ENCODE measurements at regions not wholly inside any gene's neighbourhood (a gene's known extent, or its start where the extent isn't known, plus 50 kb on each side); places are given as distances from the start of the nearest gene placed in this dataset.

DNA sequence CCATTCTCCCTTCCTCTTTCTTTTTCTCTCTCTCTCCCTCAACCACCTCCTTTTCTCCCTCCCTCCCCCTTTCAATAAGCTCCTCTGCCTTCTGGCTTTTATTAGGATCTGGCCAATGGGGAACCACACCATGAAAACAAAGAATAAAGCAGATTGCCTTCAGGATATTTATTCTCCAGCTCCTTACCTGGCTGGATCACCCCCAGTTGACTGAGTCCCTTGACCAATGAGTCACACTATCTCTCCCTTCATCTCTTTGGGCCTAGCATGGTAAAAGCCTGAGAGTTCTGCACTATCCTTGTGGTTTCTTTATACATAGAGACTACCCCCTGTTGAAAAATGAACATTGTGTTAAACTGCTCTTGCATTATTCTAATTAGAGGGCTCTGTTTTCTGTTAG, 476.8 kb downstream of the EPHA7 start:
- H2AK5ac ChIP-seq (ENCODE audit: low read depth, low read length) = no peak overlapping the region
- POLR2A ChIA-PET (ENCODE audit: partially characterized antibody) = interaction anchor here (0.6 kb wide), 1 partner anchor 99 kb away, joined by 3 read pairs; no protein-coding TSS in a partner anchor
- DNase-seq (ENCODE audit: low read depth in 1 of 2, low spot score in 2 of 2) (no peak), FAIRE-seq (no peak)
- H3K56ac ChIP-seq (replicated peaks; ENCODE audit: insufficient read length, low read depth, low read length) = no peak overlapping the region
- no peak overlapping the region for H3K14ac ChIP-seq (ENCODE audit: insufficient read length)
- no peak overlapping the region for H2AFZ ChIP-seq (ENCODE audit: low read length)
- no peak overlapping the region for H2BK15ac ChIP-seq (ENCODE audit: low read length)
- no peaks in the 10 kb centered on the region for H3K27me3 ChIP-seq (replicated peaks in 1 of 4; ENCODE audit: control insufficient read depth in 3 of 4, extremely low read depth in 1 of 4, insufficient read depth in 3 of 4, low read length in 3 of 4)
- H4K91ac ChIP-seq (replicated peaks; ENCODE audit: insufficient read length, low read length) = no peak overlapping the region
- no peaks in the 10 kb centered on the region for H3K79me2 ChIP-seq (ENCODE audit: control insufficient read depth in 1 of 2, insufficient read depth in 2 of 2, low read length in 2 of 2)
- no peaks in the 10 kb centered on the region for H3K23me2 ChIP-seq (ENCODE audit: low read depth, low read length)
- CTCF ChIA-PET (ENCODE audit: partially characterized antibody) = interaction anchor here (1.3 kb wide), 1 partner anchor 106 kb away, joined by 3 read pairs; no protein-coding TSS in a partner anchor
- H2BK120ac ChIP-seq (replicated peaks; ENCODE audit: low read depth, low read length) = no peak overlapping the region
- no peaks in the 10 kb centered on the region for H3K4me1 ChIP-seq (replicated peaks in 1 of 4; ENCODE audit: control insufficient read depth in 3 of 4, insufficient read depth in 4 of 4, low read length in 3 of 4)
- no peak overlapping the region for H3K18ac ChIP-seq (ENCODE audit: extremely low read depth, low read length)
- H4K20me1 ChIP-seq (replicated peaks in 1 of 2; ENCODE audit: control insufficient read depth in 1 of 2, insufficient read depth in 2 of 2, low read length in 2 of 2) = no peaks in the 10 kb centered on the region
- no peaks in the 10 kb centered on the region for H3K79me1 ChIP-seq (ENCODE audit: low read depth, low read length)
- H4K5ac ChIP-seq (ENCODE audit: insufficient read length, low read depth, low read length) = no peak overlapping the region
- no peaks in the 10 kb centered on the region for H3K36me3 ChIP-seq (ENCODE audit: control insufficient read depth in 2 of 4, insufficient read depth in 4 of 4, low read length in 3 of 4)
- no peak overlapping the region for H4K8ac ChIP-seq (ENCODE audit: extremely low read depth, insufficient read depth, low read length)
- no peak overlapping the region for H3K4me3 ChIP-seq (ENCODE audit: extremely low read depth in 1 of 4, insufficient read depth in 2 of 4, low read depth in 3 of 4, low read length in 4 of 4)
- no peak overlapping the region for H3K4me2 ChIP-seq (ENCODE audit: insufficient read depth in 1 of 2, low read depth in 2 of 2, low read length in 2 of 2)
- H2BK5ac ChIP-seq (ENCODE audit: low read depth, low read length) = no peak overlapping the region
- no peak overlapping the region for H2BK12ac ChIP-seq (ENCODE audit: low read depth, low read length)
- H3K9ac ChIP-seq (replicated peaks in 1 of 4; ENCODE audit: extremely low read depth in 1 of 4, low read depth in 3 of 4, low read length in 3 of 4) = no peak overlapping the region
- H2BK20ac ChIP-seq (ENCODE audit: low read length) = no peak overlapping the region
- no peak overlapping the region for H3K23ac ChIP-seq (ENCODE audit: insufficient read length)
- H3K4ac ChIP-seq (replicated peaks; ENCODE audit: insufficient read length, low read depth, low read length) = no peak overlapping the region
- no peaks in the 10 kb centered on the region for H3K9me3 ChIP-seq (ENCODE audit: insufficient read depth in 2 of 2, low read depth in 1 of 2, low read length in 1 of 2)
- H3K27ac ChIP-seq (ENCODE audit: low read depth, low read length) = no peak overlapping the region
- TF ChIP-seq SIX5 (IDR thresholded peaks at IDR 0.05; ENCODE audit: low read depth, low read length) (no peak), CEBPB (IDR thresholded peaks at IDR 0.05; ENCODE audit: low read depth, low read length) (no peak), CBX8 (IDR thresholded peaks at IDR 0.05; ENCODE audit: borderline replicate concordance, low read depth, low read length) (no peak), SAP30 (IDR thresholded peaks at IDR 0.05; ENCODE audit: insufficient read depth, insufficient replicate concordance, low read length) (no peak), POLR2A (IDR thresholded peaks at IDR 0.05; ENCODE audit: control extremely low read depth in 1 of 2, low read depth in 2 of 2, low read length in 2 of 2) (no peak), ASH2L (IDR thresholded peaks at IDR 0.05; ENCODE audit: low read length) (no peak), CREB1 (IDR thresholded peaks at IDR 0.05) (no peak), SP1 (IDR thresholded peaks at IDR 0.05; ENCODE audit: low read depth, low read length) (no peak), HDAC6 (IDR thresholded peaks at IDR 0.05; ENCODE audit: low read depth, low read length) (no peak), RFX5 (IDR thresholded peaks at IDR 0.05; ENCODE audit: borderline replicate concordance, low read depth, low read length) (no peak), PHF8 (conservative IDR thresholded peaks at IDR 0.05; ENCODE audit: low read depth, low read length) (no peak)
- TF ChIP-seq, protein P1, sequence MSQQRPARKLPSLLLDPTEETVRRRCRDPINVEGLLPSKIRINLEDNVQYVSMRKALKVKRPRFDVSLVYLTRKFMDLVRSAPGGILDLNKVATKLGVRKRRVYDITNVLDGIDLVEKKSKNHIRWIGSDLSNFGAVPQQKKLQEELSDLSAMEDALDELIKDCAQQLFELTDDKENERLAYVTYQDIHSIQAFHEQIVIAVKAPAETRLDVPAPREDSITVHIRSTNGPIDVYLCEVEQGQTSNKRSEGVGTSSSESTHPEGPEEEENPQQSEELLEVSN (IDR thresholded peaks at IDR 0.05) = no peak

All from H1 (cell line).